ENCODE measurements at regions not wholly inside any gene's neighbourhood (a gene's known extent, or its start where the extent isn't known, plus 50 kb on each side); places are given as distances from the start of the nearest gene placed in this dataset.

GRCh38 chr7:54622696-54623309, 80.6 kb downstream of the VSTM2A start:
- no peak for DNase-seq

Data from stimulated activated CD4-positive, alpha-beta T cell treated with anti-CD3 and anti-CD28 coated beads, Interleukin-2, amount 100 ng/mL, for 48 hours (primary cell).